PFSK-1 (cell line): ENCODE measurements at regions not wholly inside any gene's neighbourhood (a gene's known extent, or its start where the extent isn't known, plus 50 kb on each side); places are given as distances from the start of the nearest gene placed in this dataset.

Experiments used
- POLR2AphosphoS5 ChIP-seq: IDR thresholded peaks from 2 replicates; pipeline ENCODE4 v1.6.1; 2012; ENCODE audit warnings: low read depth, mild to moderate bottlenecking, control low read depth, low read length, moderate library complexity
- TAF1 ChIP-seq: IDR thresholded peaks from 2 replicates; pipeline ENCODE4 v1.6.1; 2012; ENCODE audit warnings: low read length, control low read depth, borderline replicate concordance; ENCODE audit not compliant: insufficient read depth

GRCh38 chr2:236794176-236794957 lies 224.7 kb downstream of the ACKR3 start:
- TF ChIP-seq TAF1 (no peak), POLR2AphosphoS5 (no peak)
